Suprapubic skin (tissue), 4 donors: ENCODE measurements at regions not wholly inside any gene's neighbourhood (a gene's known extent, or its start where the extent isn't known, plus 50 kb on each side); places are given as distances from the start of the nearest gene placed in this dataset.

Source experiments
- DNase-seq, 2 donors: peaks; one replicate each; pipeline ENCODE4 v3.0.0-alpha.2; 2019; ENCODE audit warnings: low spot score in 2 of 2
- H3K27ac ChIP-seq: fragments of 200-600 bp; sonication (generic); one replicate; pipeline ENCODE4 v1.5.1; 2019
- H3K27me3 ChIP-seq: fragments of 200-600 bp; sonication (generic); one replicate; pipeline ENCODE4 v1.5.1; 2019
- H3K36me3 ChIP-seq: fragments of 200-600 bp; sonication (generic); one replicate; pipeline ENCODE4 v1.5.1; 2019
- H3K4me1 ChIP-seq: fragments of 200-600 bp; sonication (generic); one replicate; pipeline ENCODE4 v1.5.1; 2019
- H3K4me3 ChIP-seq: fragments of 200-600 bp; sonication (generic); one replicate; pipeline ENCODE4 v1.5.1; 2019; ENCODE audit warnings: mild to moderate bottlenecking
- H3K9me3 ChIP-seq: fragments of 200-600 bp; sonication (generic); one replicate; pipeline ENCODE4 v1.5.1; 2019
- CTCF ChIP-seq, 2 donors: fragments of 200-600 bp in 1 of 2; fragments of 450-650 bp in 1 of 2; sonication (generic) in 1 of 2; IDR thresholded peaks; one replicate each; pipeline ENCODE4 v1.5.1; 2016 to 2019; ENCODE audit warnings: antibody characterized with exemption in 2 of 2, mild to moderate bottlenecking in 1 of 2, moderate library complexity in 1 of 2
- EP300 ChIP-seq: sonication (generic); formaldehyde crosslinking; IDR thresholded peaks from one replicate; pipeline ENCODE4 v1.6.1; 2017; ENCODE audit warnings: antibody characterized with exemption
- POLR2A ChIP-seq, 2 donors: fragments of 450-650 bp; IDR thresholded peaks; one replicate each; pipeline ENCODE4 v1.6.1; 2017; ENCODE audit warnings: antibody characterized with exemption in 2 of 2, mild to moderate bottlenecking in 2 of 2, moderate library complexity in 2 of 2
- POLR2AphosphoS5 ChIP-seq, 3 donors: sonication (generic); formaldehyde crosslinking; IDR thresholded peaks; one replicate each; pipeline ENCODE4 v1.6.1; 2017; ENCODE audit warnings: antibody characterized with exemption in 3 of 3
- WGBS: methylation state at CpG from one replicate; pipeline ENCODE4 v1.1.5; 2018; 5-methylcytosine and 5-hydroxymethylcytosine counted together

DNA sequence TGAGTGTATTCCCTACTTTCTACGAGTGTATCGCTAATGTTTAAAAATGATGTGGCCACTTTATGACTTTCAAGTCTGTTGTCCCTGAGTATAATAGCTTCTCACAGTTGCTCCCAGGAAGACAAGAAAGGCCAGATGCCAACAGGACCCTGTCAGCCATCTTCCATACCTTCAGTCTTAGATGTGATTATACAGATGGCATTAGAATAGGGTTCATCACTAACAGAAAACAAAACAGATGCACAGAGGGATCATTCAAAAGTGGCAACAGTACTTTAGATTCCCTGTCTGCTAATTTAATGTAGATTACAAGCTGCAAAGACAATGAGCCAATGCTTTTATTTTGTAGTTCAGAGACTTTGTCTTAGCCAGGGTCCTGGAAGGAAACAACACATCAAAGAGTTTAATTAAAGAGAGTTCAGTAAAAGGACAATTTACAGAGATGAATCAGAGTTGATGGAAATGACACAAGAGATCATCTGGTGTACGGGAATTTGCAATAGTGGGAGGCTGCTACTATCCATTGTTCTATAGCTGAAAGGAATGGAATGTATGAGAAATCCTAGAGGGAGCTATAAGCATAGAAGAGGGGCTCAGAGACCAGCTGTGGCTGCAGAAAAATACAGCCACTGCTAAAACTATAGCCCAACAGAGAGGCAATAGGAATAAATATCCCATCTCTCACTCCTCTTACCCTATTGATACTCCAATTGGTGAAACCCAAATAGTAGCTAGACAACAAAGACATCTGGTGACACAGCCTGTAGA lies 393.7 kb upstream of the SMC2 start:
- Histone ChIP-seq H3K27me3 (no peaks in the 10 kb centered on the region), H3K4me1 (no peaks in the 10 kb centered on the region), H3K4me3 (no peak overlapping the region), H3K36me3 (no peaks in the 10 kb centered on the region), H3K9me3 (no peaks in the 10 kb centered on the region), H3K27ac (no peak overlapping the region)
- no peak for TF ChIP-seq EP300
- no peak for TF ChIP-seq POLR2AphosphoS5 (IDR thresholded peaks at IDR 0.05)
- no peak for TF ChIP-seq POLR2A (IDR thresholded peaks at IDR 0.05)
- TF ChIP-seq CTCF (IDR thresholded peaks at IDR 0.05) = no peak
- DNase-seq = no peak
- 74% methylated on average over 3 of the region's 3 CpGs for WGBS

DNA sequence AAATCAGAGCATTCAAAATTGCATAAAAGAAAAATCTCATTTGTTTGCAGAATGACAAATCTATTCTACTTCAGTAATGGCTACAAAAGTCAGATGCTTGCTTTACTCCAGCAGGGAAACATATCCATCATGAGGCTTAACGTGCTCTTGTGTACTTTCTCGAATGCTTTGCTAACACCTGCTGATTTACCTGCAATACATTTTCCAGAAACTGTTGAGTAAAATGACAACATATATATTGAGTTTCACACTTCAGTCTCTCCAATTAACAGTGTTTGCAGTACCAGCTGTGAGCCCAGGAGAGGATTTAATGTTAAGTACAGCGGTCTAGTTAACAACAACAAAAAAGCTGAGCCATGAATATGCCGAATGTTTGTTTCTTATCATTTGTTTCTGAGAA lies 391.5 kb upstream of the SMC2 start:
- Histone ChIP-seq H3K27me3 (no peaks in the 10 kb centered on the region), H3K4me1 (no peaks in the 10 kb centered on the region), H3K4me3 (no peak overlapping the region), H3K9me3 (no peaks in the 10 kb centered on the region), H3K36me3 (no peaks in the 10 kb centered on the region), H3K27ac (no peak overlapping the region)
- no peak for TF ChIP-seq POLR2A (IDR thresholded peaks at IDR 0.05)
- TF ChIP-seq CTCF (IDR thresholded peaks at IDR 0.05) = no peak
- TF ChIP-seq EP300 = no peak
- TF ChIP-seq POLR2AphosphoS5 (IDR thresholded peaks at IDR 0.05) = no peak
- DNase-seq = no peak
- WGBS = 79% methylated on average over 4 of the region's 4 CpGs

- 53% methylated on average over 2 of the region's 2 CpGs for WGBS
- Histone ChIP-seq H3K4me3 (no peak overlapping the region), H3K4me1 (no peaks in the 10 kb centered on the region), H3K9me3 (peaks cover 6% of the 10 kb centered on the region), H3K27me3 (no peaks in the 10 kb centered on the region), H3K36me3 (no peaks in the 10 kb centered on the region), H3K27ac (no peak overlapping the region)
- no peak for DNase-seq
- TF ChIP-seq POLR2A (IDR thresholded peaks at IDR 0.05) (no peak), CTCF (IDR thresholded peaks at IDR 0.05) (no peak)
These were observed 386.9 kb upstream of the SMC2 start for GRCh38 chr9:103707181-103707580.

GRCh38 chr9:103709366-103709765 lies 384.7 kb upstream of the SMC2 start:
- Histone ChIP-seq H3K36me3 (no peaks in the 10 kb centered on the region), H3K4me3 (no peak overlapping the region)
- DNase-seq = no peak

GRCh38 chr9:103713631-103714030 lies 380.5 kb upstream of the SMC2 start:
- Histone ChIP-seq H3K36me3 (no peaks in the 10 kb centered on the region), H3K27me3 (no peaks in the 10 kb centered on the region), H3K27ac (no peak overlapping the region), H3K4me1 (no peaks in the 10 kb centered on the region), H3K9me3 (peaks cover 6% of the 10 kb centered on the region), H3K4me3 (no peak overlapping the region)
- WGBS = 78% methylated on average over 3 of the region's 3 CpGs
- DNase-seq = no peak
- no peak for TF ChIP-seq POLR2A (IDR thresholded peaks at IDR 0.05)
- no peak for TF ChIP-seq EP300
- no peak for TF ChIP-seq POLR2AphosphoS5 (IDR thresholded peaks at IDR 0.05)
- no peak for TF ChIP-seq CTCF (IDR thresholded peaks at IDR 0.05)

More at GRCh38 chr9:103709366-103709765, 384.7 kb upstream of the SMC2 start:
- Histone ChIP-seq H3K27me3 (no peaks in the 10 kb centered on the region), H3K4me1 (no peaks in the 10 kb centered on the region), H3K27ac (no peak overlapping the region), H3K9me3 (peaks cover 6% of the 10 kb centered on the region)
- TF ChIP-seq POLR2A (IDR thresholded peaks at IDR 0.05) (no peak), POLR2AphosphoS5 (IDR thresholded peaks at IDR 0.05) (no peak), EP300 (no peak), CTCF (IDR thresholded peaks at IDR 0.05) (no peak)
